ENCODE measurements at regions not wholly inside any gene's neighbourhood (a gene's known extent, or its start where the extent isn't known, plus 50 kb on each side); places are given as distances from the start of the nearest gene placed in this dataset.

DNA sequence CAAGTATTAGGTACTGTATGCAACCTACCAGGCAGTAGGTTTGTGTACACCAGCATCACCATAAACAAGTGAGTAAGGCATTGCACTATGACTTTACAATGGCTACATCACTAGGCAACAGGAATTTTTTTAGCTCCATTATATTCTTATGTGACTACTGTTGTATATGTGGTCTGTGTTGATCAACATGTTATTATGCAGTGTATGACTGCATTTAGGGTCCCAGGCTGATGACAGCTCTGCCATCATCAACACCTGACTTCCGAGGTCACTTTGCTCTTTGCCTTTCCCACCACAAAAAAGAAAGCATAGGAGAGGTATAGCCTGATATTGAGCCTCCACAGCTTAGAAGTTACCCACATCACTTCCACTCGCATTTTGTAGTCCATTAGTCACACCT, 217.5 kb upstream of the PELI2 start:
- TF ChIP-seq CTCF (IDR thresholded peaks at IDR 0.05) (no peak), POLR2A (IDR thresholded peaks at IDR 0.05) (no peak), EP300 (IDR thresholded peaks at IDR 0.05) (no peak)

All from ovary (tissue), 3 donors.